GM12874 (cell line): ENCODE measurements at regions not wholly inside any gene's neighbourhood (a gene's known extent, or its start where the extent isn't known, plus 50 kb on each side); places are given as distances from the start of the nearest gene placed in this dataset.

Source experiments
- TF ChIP-seq, protein P1 (sequence below): IDR thresholded peaks from 2 replicates; pipeline ENCODE4 v1.5.1; 2011; ENCODE audit warnings: low read depth, mild to moderate bottlenecking, control low read depth, low read length, moderate library complexity; ENCODE audit not compliant: insufficient read depth

DNA sequence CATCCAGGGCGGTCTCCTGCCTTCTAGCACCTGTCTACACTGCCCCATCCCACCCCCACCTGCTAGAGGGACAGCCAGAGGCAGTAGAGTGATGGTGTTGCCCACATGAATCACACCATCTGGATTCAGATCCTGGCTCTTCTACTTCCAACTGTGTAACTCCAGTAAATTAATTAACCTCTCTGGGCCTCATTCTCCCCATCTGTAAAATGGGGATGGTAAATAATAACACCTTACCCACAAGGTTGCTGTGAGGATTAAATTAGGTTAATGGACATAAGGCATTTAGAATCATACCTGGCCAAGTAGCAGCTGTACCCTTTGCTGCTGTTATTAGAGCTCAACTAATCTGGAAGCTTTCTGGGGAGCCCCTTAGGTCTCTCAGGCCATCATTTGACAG lies 149.6 kb upstream of the BCOR start:
- TF ChIP-seq, protein P1, sequence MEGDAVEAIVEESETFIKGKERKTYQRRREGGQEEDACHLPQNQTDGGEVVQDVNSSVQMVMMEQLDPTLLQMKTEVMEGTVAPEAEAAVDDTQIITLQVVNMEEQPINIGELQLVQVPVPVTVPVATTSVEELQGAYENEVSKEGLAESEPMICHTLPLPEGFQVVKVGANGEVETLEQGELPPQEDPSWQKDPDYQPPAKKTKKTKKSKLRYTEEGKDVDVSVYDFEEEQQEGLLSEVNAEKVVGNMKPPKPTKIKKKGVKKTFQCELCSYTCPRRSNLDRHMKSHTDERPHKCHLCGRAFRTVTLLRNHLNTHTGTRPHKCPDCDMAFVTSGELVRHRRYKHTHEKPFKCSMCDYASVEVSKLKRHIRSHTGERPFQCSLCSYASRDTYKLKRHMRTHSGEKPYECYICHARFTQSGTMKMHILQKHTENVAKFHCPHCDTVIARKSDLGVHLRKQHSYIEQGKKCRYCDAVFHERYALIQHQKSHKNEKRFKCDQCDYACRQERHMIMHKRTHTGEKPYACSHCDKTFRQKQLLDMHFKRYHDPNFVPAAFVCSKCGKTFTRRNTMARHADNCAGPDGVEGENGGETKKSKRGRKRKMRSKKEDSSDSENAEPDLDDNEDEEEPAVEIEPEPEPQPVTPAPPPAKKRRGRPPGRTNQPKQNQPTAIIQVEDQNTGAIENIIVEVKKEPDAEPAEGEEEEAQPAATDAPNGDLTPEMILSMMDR: no peak

DNA sequence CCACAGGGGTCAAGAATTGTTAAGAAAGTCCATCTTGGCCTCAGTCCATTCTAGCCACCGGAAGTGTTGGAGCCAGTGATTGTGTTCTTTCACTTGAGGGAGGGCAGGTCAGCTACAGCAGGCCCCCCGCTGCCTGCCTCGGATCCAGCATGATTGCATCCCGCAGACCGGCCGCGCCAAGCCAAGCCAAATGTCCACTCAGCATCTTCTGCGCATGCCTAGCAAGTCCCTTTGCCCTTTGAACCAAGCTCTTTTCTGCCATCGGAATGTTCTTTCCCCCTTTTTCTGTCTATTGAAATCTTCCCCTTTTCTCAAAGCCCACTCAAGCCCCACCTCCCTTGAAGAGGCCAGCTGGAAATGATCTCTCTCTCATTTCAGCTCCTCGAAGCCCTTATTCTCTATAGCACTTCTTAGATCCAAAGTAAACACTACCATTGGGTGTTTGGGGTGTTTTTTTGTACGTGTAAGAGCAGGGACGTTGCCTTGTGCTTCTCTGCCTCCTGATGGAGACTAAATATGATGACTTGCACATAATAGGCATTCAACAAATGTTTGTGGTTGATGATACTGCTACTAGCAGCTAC lies 147.8 kb upstream of the BCOR start:
- TF ChIP-seq, protein P1: no peak

GRCh38 chrX:40244980-40245379 lies 147.2 kb upstream of the BCOR start:
- TF ChIP-seq, protein P1: no peak

DNA sequence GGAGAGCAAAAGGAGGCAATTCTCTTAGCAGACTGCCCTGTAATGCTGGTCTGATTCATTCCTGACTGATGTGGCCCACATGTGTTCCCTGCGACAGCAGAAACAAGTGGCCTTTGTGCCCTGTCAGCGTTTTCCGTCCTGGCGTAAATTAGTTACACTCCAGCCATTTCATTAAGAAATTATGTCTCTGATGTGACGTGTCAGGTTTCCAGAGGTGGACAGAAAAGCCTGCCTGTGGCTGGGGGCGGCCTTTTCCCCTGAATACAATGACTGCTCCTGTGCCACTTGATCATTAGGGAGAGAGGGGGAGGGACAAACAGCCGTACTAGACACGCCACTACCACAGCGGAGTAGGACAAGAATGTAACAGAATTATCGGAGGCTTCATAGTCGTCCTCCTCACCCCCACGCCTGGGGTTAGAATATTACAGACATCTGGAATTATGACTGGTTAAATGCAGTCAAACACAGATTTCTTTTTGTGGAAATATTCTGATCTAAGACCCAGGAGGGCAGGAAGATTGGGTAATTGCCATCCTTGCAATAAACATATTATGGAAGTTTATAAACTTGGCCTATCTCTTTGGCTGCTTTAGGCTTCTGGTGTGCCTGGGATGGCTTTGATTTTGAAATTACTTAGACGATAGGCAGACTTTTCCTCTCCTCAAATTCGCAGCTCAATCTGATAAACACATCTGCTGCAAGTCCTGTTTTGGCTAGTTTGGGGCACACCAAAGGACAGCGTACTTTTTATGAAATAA lies 146.2 kb upstream of the BCOR start:
- TF ChIP-seq, protein P1: no peak

- TF ChIP-seq, protein P1: no peak
These were observed 143.1 kb upstream of the BCOR start for GRCh38 chrX:40240844-40241243.

GRCh38 chrX:40237731-40238178 lies 140.0 kb upstream of the BCOR start:
- TF ChIP-seq, protein P1: no peak

GRCh38 chrX:40230646-40231045 lies 132.9 kb upstream of the BCOR start:
- TF ChIP-seq, protein P1: no peak
